ENCODE measurements at regions not wholly inside any gene's neighbourhood (a gene's known extent, or its start where the extent isn't known, plus 50 kb on each side); places are given as distances from the start of the nearest gene placed in this dataset.

DNA sequence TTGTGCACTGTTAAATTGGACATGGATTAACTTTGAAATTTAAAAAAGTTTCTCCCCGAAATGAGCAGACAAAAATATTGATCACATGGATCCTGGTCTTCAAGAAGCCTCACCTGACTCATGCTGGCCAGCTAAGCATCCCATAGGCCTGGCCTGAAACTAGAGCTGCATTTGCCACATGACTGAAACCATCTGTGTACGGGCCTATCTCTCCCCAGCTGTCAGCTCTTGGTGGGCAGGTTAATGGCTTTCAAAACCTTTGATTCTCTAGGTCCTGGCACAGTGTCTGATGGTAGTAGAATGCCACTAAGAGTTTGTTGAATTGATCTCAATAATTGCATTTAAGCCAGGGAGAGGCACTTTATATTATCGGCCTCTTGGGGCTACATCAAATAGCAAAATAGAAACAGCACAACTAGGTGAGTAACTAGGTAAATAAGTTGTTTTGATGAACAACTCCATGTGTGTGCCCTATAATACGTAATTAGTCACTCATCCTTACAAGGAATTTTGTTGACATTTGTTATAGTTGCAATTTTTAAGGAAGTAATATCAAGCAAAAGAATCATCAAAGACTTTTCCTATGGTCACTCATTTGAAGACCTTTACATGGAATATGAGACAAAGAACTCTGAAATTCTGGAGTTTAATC is 251.1 kb downstream of the SP3 start:
- Histone ChIP-seq H3K9ac (ENCODE audit: insufficient read depth in 1 of 2, low read length in 2 of 2) (no peak overlapping the region), H3K4me3 (no peak overlapping the region), H3K27me3 (ENCODE audit: control insufficient read depth in 3 of 3, insufficient read depth in 3 of 3, low read length in 2 of 3) (no peaks in the 10 kb centered on the region), H3K27ac (ENCODE audit: low read depth in 1 of 2, low read length in 1 of 2) (no peak overlapping the region), H3K4me1 (ENCODE audit: control insufficient read depth in 5 of 5, insufficient read depth in 5 of 5, low read length in 5 of 5) (peaks cover 0 to 2% (median 0%) of the 10 kb centered on the region in 5 donors), H3K9me3 (ENCODE audit: control insufficient read depth in 4 of 4, insufficient read depth in 3 of 4, low read length in 3 of 4) (no peaks in the 10 kb centered on the region), H3K36me3 (ENCODE audit: control insufficient read depth in 4 of 4, insufficient read depth in 4 of 4, low read length in 4 of 4) (no peaks in the 10 kb centered on the region)
- DNase-seq (no peak), ATAC-seq (ENCODE audit: insufficient read depth, low FRiP score) (no peak)
- 87 to 89% methylated on average over 4 of the region's 4 CpGs for WGBS, 2 donors
- TF ChIP-seq, protein P1, sequence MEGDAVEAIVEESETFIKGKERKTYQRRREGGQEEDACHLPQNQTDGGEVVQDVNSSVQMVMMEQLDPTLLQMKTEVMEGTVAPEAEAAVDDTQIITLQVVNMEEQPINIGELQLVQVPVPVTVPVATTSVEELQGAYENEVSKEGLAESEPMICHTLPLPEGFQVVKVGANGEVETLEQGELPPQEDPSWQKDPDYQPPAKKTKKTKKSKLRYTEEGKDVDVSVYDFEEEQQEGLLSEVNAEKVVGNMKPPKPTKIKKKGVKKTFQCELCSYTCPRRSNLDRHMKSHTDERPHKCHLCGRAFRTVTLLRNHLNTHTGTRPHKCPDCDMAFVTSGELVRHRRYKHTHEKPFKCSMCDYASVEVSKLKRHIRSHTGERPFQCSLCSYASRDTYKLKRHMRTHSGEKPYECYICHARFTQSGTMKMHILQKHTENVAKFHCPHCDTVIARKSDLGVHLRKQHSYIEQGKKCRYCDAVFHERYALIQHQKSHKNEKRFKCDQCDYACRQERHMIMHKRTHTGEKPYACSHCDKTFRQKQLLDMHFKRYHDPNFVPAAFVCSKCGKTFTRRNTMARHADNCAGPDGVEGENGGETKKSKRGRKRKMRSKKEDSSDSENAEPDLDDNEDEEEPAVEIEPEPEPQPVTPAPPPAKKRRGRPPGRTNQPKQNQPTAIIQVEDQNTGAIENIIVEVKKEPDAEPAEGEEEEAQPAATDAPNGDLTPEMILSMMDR (IDR thresholded peaks at IDR 0.05; ENCODE audit: control extremely low read depth, extremely low read depth) = no peak

DNA sequence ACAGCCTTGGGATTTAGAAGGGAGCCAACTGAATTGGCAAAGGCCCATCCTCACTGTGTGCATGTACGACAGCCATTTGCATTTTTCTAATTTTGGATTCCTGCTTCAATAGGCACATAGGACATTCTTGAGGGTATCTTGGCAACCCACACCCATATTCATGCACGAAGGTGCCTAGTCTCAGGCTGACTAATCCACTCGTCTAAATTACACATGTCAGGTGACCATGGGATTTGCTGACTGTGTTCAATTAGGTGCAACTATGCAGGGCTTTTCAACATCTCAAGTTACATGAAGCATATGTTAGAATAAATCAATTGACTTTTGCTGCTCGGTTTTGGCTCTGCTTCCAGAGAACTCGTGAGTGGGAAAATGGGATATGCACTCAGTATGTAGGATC is 249.7 kb downstream of the SP3 start:
- DNase-seq (no peak), ATAC-seq (ENCODE audit: insufficient read depth, low FRiP score) (no peak)
- Histone ChIP-seq H3K27me3 (ENCODE audit: control insufficient read depth in 3 of 3, insufficient read depth in 3 of 3, low read length in 2 of 3) (no peaks in the 10 kb centered on the region), H3K27ac (ENCODE audit: low read depth in 1 of 2, low read length in 1 of 2) (no peak overlapping the region), H3K36me3 (ENCODE audit: control insufficient read depth in 4 of 4, insufficient read depth in 4 of 4, low read length in 4 of 4) (no peaks in the 10 kb centered on the region), H3K9me3 (ENCODE audit: control insufficient read depth in 4 of 4, insufficient read depth in 3 of 4, low read length in 3 of 4) (no peaks in the 10 kb centered on the region), H3K9ac (ENCODE audit: insufficient read depth in 1 of 2, low read length in 2 of 2) (no peak overlapping the region), H3K4me1 (ENCODE audit: control insufficient read depth in 5 of 5, insufficient read depth in 5 of 5, low read length in 5 of 5) (no peaks in the 10 kb centered on the region), H3K4me3 (no peak overlapping the region)
- TF ChIP-seq, protein P1 (IDR thresholded peaks at IDR 0.05; ENCODE audit: control extremely low read depth, extremely low read depth) = no peak
- 71 to 84% methylated on average over 5 of the region's 5 CpGs for WGBS, 2 donors

DNA sequence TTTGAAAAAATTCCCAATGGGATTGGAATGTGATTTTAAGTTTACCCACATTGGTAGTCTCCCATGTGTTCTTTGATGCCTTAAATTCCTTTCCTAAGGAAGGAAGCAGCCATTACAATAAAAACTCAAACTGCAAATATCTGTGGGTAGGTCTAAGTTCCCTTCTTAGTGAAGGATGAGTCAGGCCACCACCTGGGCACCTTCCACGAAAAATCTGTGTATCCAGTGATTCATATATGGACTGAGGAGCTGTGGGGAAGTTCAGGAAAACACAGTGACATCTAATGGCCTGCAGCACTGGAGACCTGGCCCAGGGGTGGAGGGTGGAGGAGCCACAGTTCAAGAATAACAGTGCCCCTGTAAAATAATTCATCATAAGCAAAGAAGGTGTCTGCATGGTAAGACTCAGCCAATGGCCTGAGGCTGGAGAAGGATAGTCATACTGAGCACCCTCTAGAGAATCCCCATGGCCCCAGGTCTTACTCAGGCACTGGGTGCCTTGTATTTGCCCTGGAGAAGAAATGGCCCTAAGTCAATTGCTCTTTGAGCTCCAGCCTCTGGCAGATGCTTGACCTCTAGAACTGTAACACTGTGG is 248.6 kb downstream of the SP3 start:
- no peak overlapping the region for H3K9ac ChIP-seq (ENCODE audit: insufficient read depth in 1 of 2, low read length in 2 of 2)
- 61 to 67% methylated on average over 1 of the region's 1 CpG for WGBS, 2 donors
- no peaks in the 10 kb centered on the region for H3K9me3 ChIP-seq (ENCODE audit: control insufficient read depth in 4 of 4, insufficient read depth in 3 of 4, low read length in 3 of 4)
- no peaks in the 10 kb centered on the region for H3K4me1 ChIP-seq (ENCODE audit: control insufficient read depth in 5 of 5, insufficient read depth in 5 of 5, low read length in 5 of 5)
- ATAC-seq (ENCODE audit: insufficient read depth, low FRiP score) = no peak
- no peaks in the 10 kb centered on the region for H3K36me3 ChIP-seq (ENCODE audit: control insufficient read depth in 4 of 4, insufficient read depth in 4 of 4, low read length in 4 of 4)
- no peaks in the 10 kb centered on the region for H3K27me3 ChIP-seq (ENCODE audit: control insufficient read depth in 3 of 3, insufficient read depth in 3 of 3, low read length in 2 of 3)
- TF ChIP-seq, protein P1 (IDR thresholded peaks at IDR 0.05; ENCODE audit: control extremely low read depth, extremely low read depth) = no peak
- no peak overlapping the region for H3K27ac ChIP-seq (ENCODE audit: low read depth in 1 of 2, low read length in 1 of 2)
- no peak overlapping the region for H3K4me3 ChIP-seq
- no peak for DNase-seq

Measured in lung (tissue), 11 donors.